ENCODE measurements at regions not wholly inside any gene's neighbourhood (a gene's known extent, or its start where the extent isn't known, plus 50 kb on each side); places are given as distances from the start of the nearest gene placed in this dataset.

DNA sequence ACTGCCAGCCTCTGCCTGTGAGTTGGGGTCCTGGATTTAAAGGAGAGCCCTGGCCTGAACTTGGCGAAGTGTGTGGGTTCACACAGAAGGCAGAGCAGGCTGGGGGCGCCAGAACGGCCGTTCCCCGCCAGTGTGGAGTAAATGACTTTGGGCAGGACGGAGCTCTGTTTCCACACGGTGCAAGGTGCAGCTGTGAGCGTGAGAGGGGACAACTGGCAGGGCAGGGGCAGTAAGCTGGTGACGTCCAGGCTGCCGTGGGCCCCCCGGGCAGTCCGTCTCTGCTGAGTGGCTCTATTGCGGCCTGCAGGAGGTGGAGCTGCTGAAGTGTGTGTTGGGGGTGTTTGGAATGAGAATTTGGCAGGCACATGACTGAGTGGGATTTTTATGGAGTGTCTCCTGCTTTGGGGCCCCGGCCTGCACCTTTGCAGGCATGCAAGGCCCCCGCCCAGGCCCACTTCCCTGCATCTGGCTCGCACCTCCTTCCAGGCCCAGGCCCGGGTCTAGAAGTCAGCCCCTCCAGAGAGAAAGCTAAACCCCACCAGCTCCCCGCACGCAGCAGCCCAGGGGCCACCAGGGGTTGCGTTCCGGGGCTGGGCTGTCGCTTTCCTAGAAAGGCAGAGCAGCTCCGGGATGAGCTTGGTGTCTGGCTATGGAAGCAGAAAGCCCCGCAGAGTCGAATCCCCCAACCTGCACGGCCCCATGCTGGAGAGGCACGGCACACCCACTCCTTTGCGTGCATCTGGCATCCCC lies 62.2 kb upstream of the GRPEL1 start:
- TF ChIP-seq POLR2A (IDR thresholded peaks at IDR 0.05; ENCODE audit: low read depth, low read length) (no peak), FOS (IDR thresholded peaks at IDR 0.05; ENCODE audit: low read depth, low read length) (no peak), BHLHE40 (IDR thresholded peaks at IDR 0.05; ENCODE audit: low read depth, low read length) (no peak), RFX5 (IDR thresholded peaks at IDR 0.05; ENCODE audit: low read depth, low read length) (no peak)
- TF ChIP-seq, protein P1, sequence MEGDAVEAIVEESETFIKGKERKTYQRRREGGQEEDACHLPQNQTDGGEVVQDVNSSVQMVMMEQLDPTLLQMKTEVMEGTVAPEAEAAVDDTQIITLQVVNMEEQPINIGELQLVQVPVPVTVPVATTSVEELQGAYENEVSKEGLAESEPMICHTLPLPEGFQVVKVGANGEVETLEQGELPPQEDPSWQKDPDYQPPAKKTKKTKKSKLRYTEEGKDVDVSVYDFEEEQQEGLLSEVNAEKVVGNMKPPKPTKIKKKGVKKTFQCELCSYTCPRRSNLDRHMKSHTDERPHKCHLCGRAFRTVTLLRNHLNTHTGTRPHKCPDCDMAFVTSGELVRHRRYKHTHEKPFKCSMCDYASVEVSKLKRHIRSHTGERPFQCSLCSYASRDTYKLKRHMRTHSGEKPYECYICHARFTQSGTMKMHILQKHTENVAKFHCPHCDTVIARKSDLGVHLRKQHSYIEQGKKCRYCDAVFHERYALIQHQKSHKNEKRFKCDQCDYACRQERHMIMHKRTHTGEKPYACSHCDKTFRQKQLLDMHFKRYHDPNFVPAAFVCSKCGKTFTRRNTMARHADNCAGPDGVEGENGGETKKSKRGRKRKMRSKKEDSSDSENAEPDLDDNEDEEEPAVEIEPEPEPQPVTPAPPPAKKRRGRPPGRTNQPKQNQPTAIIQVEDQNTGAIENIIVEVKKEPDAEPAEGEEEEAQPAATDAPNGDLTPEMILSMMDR (conservative IDR thresholded peaks at IDR 0.05; ENCODE audit: low read depth, low read length): no peak

Measured in IMR-90 (cell line).